Bronchial epithelial cell (primary cell): ENCODE measurements at regions not wholly inside any gene's neighbourhood (a gene's known extent, or its start where the extent isn't known, plus 50 kb on each side); places are given as distances from the start of the nearest gene placed in this dataset.

Source experiments
- DNase-seq: peaks from one replicate; pipeline ENCODE4 v3.0.0-alpha.2; 2010; ENCODE audit warnings: low read depth
- FAIRE-seq: peaks from 2 replicates; lab custom pipeline; 2011; peaks lifted over from hg19 to GRCh38; lab: Jason Lieb, UNC
- H3K27me3 ChIP-seq: 2 replicates; pipeline ENCODE4 v1.5.1; 2011; ENCODE audit warnings: low read length; ENCODE audit not compliant: control insufficient read depth, insufficient read depth
- H3K36me3 ChIP-seq: 2 replicates; pipeline ENCODE4 v1.5.1; 2011; ENCODE audit warnings: low read length; ENCODE audit not compliant: control insufficient read depth, insufficient read depth
- H3K4me3 ChIP-seq: 2 replicates; pipeline ENCODE4 v1.5.1; 2011; ENCODE audit warnings: mild to moderate bottlenecking, low read depth, low read length, control low read depth
- CTCF ChIP-seq: IDR thresholded peaks from 2 replicates; pipeline ENCODE4 v1.5.1; 2011; ENCODE audit warnings: mild to moderate bottlenecking, moderate library complexity, low read length, control low read depth, inconsistent platforms; ENCODE audit not compliant: insufficient read depth, severe bottlenecking

DNA sequence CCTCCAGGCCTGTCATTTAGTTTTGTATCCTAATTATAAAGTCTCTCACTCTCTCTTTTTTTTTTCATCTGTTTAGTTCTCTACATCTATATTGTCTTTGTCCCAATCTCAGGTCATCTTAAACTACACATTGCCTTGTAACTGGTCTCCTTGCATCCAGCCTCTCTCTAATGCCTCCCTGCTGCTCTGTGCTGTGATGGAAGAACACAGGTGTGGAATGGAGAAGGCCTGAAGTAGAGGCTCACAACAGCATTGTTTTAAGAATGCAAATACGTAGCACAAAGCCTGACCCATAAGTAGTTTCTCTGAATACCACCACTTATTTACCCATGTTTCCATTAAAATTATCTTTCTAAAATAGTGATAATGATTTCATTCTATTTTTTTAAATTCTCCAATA lies 108.8 kb upstream of the FRY start:
- DNase-seq, result no peak
- H3K36me3 ChIP-seq, result no peaks in the 10 kb centered on the region
- no peak for TF ChIP-seq CTCF
- H3K4me3 ChIP-seq, result no peak overlapping the region
- no peaks in the 10 kb centered on the region for H3K27me3 ChIP-seq
- no peak for FAIRE-seq

DNA sequence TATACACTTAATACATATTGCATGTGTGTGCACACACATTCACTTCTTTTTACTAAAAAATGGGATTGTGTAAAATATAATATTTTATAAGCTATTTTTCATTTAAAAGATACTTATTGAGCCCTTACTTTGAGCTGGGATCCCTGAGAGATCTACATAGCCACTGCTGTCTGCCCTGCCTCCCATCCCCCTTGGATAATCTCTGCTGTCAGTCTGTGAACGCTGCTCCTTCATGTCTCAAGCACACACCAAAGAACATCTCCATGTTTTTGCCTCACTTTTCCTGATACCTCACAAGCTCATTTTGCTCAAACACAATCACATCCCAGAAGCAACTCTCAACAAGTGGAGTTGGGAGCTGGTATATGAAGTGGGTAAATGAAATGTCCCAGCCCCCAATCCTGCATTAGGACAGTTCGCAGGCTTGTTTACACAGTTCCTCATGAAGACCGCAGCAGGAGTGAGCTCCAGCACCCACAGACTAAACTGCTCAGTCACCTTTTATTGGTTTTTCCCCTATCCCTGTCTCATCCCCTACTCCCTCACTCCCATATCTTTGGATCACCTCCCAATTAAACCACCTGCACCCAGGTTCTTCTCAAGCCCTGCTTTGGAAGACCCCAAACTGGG lies 108.3 kb upstream of the FRY start:
- FAIRE-seq, result no peak
- Histone ChIP-seq H3K27me3 (no peaks in the 10 kb centered on the region), H3K36me3 (no peaks in the 10 kb centered on the region), H3K4me3 (no peak overlapping the region)
- TF ChIP-seq CTCF, result no peak
- no peak for DNase-seq

- TF ChIP-seq CTCF, result no peak
- FAIRE-seq (no peak), DNase-seq (no peak)
- Histone ChIP-seq H3K27me3 (no peaks in the 10 kb centered on the region), H3K4me3 (no peak overlapping the region), H3K36me3 (no peaks in the 10 kb centered on the region)
These were observed 106.5 kb upstream of the FRY start for GRCh38 chr13:31925079-31925478.

- Histone ChIP-seq H3K4me3 (no peak overlapping the region), H3K36me3 (no peaks in the 10 kb centered on the region), H3K27me3 (no peaks in the 10 kb centered on the region)
- no peak for DNase-seq
- no peak for FAIRE-seq
- TF ChIP-seq CTCF, result no peak
These were observed 104.3 kb upstream of the FRY start for GRCh38 chr13:31927219-31927653.

- no peak for TF ChIP-seq CTCF
These were observed 102.4 kb upstream of the FRY start for GRCh38 chr13:31929031-31929770.

GRCh38 chr13:31930490-31930889 lies 101.1 kb upstream of the FRY start:
- no peak for FAIRE-seq

More at GRCh38 chr13:31929031-31929770, 102.4 kb upstream of the FRY start:
- FAIRE-seq (no peak), DNase-seq (no peak)
- no peak overlapping the region for H3K4me3 ChIP-seq
- no peaks in the 10 kb centered on the region for H3K36me3 ChIP-seq
- no peaks in the 10 kb centered on the region for H3K27me3 ChIP-seq

More at GRCh38 chr13:31930490-31930889, 101.1 kb upstream of the FRY start:
- TF ChIP-seq CTCF, result no peak
- no peaks in the 10 kb centered on the region for H3K27me3 ChIP-seq
- no peak overlapping the region for H3K4me3 ChIP-seq
- H3K36me3 ChIP-seq, result no peaks in the 10 kb centered on the region
- no peak for DNase-seq
